ENCODE measurements at regions not wholly inside any gene's neighbourhood (a gene's known extent, or its start where the extent isn't known, plus 50 kb on each side); places are given as distances from the start of the nearest gene placed in this dataset.

GRCh38 chr4:22237155-22237751, 278.6 kb downstream of the ADGRA3 start:
- TF ChIP-seq CTCF (IDR thresholded peaks at IDR 0.05) (peak; percentile 81), EZH2phosphoT487 (IDR thresholded peaks at IDR 0.05) (no peak)

All from neural progenitor cell (in vitro differentiated cells).